PC-3 (cell line): ENCODE measurements at regions not wholly inside any gene's neighbourhood (a gene's known extent, or its start where the extent isn't known, plus 50 kb on each side); places are given as distances from the start of the nearest gene placed in this dataset.

Source experiments
- ATAC-seq: fragments of 200-7000 bp; cut with Tn5 transposase; 2 replicates; pipeline ENCODE4 v1.9.1; 2020; ENCODE audit warnings: mild to moderate bottlenecking, moderate library complexity
- BruUV-seq: library from RNA; stranded (reverse); fragments of 400-500 nt; replicated peaks from 2 replicates; lab custom pipeline; 2021; lab: Mats Ljungman, UMichigan
- CTCF ChIA-PET: fragments of 300-600 bp; sonication (Branson Sonifier 250); formaldehyde crosslinking; loops from one replicate; lab custom pipeline; 2022; ENCODE audit warnings: antibody characterized with exemption; lab: Charles Lee
- POLR2A ChIA-PET: fragments of 300-600 bp; sonication (Branson Sonifier 250); formaldehyde crosslinking; loops from one replicate; lab custom pipeline; 2022; ENCODE audit warnings: antibody characterized with exemption; ENCODE audit not compliant: unreplicated experiment; lab: Charles Lee
- DNase-seq: peaks from one replicate; pipeline ENCODE4 v3.0.0-alpha.2; 2015
- H2AFZ ChIP-seq: fragments of 300-600 bp; sonication (generic); 2 replicates; pipeline ENCODE4 v1.6.0; 2016; ENCODE audit warnings: antibody characterized with exemption, low read length
- H3F3A ChIP-seq: fragments of 300-600 bp; sonication (generic); one replicate; pipeline ENCODE4 v1.6.0; 2017; ENCODE audit warnings: antibody characterized with exemption, low read length, control low read depth, mild to moderate bottlenecking; ENCODE audit not compliant: unreplicated experiment
- H3K27ac ChIP-seq: fragments of 300-600 bp; sonication (generic); 2 replicates; pipeline ENCODE4 v1.5.1; 2016; ENCODE audit warnings: mild to moderate bottlenecking, low read length
- H3K27me3 ChIP-seq: fragments of 300-600 bp; sonication (generic); 2 replicates; pipeline ENCODE4 v1.6.1; 2016; ENCODE audit warnings: low read length, mixed read lengths
- H3K36me3 ChIP-seq: fragments of 300-600 bp; sonication (generic); 2 replicates; pipeline ENCODE4 v1.6.1; 2016; ENCODE audit warnings: low read depth, mixed run types, low read length, mixed read lengths
- H3K4me1 ChIP-seq: fragments of 300-600 bp; sonication (generic); 2 replicates; pipeline ENCODE4 v1.5.1; 2016; ENCODE audit warnings: low read length; ENCODE audit not compliant: insufficient read depth
- H3K4me2 ChIP-seq: fragments of 300-600 bp; sonication (generic); 2 replicates; pipeline ENCODE4 v1.6.0; 2016; ENCODE audit warnings: low read length
- H3K4me3 ChIP-seq: fragments of 300-600 bp; sonication (generic); 2 replicates; pipeline ENCODE4 v1.5.1; 2016; ENCODE audit warnings: mild to moderate bottlenecking, low read length, mixed read lengths
- H3K79me2 ChIP-seq: fragments of 300-600 bp; sonication (generic); 2 replicates; pipeline ENCODE4 v1.6.1; 2017; ENCODE audit warnings: low read length, mixed read lengths
- H3K9ac ChIP-seq: fragments of 300-600 bp; sonication (generic); 2 replicates; pipeline ENCODE4 v1.6.0; 2016; ENCODE audit warnings: mild to moderate bottlenecking, low read length
- H3K9me2 ChIP-seq: fragments of 300-600 bp; sonication (generic); replicated peaks from 2 replicates; pipeline ENCODE4 v1.6.1; 2016; ENCODE audit warnings: mixed run types, low read length, mixed read lengths
- H3K9me3 ChIP-seq: fragments of 300-600 bp; sonication (generic); 2 replicates; pipeline ENCODE4 v1.6.1; 2016; ENCODE audit warnings: low read length, mixed read lengths
- H4K20me1 ChIP-seq: fragments of 300-600 bp; sonication (generic); 2 replicates; pipeline ENCODE4 v1.6.1; 2016; ENCODE audit warnings: low read length, mixed read lengths
- CTCF ChIP-seq: fragments of 300-600 bp; sonication (generic); conservative IDR thresholded peaks from 2 replicates; pipeline ENCODE4 v1.5.1; 2017; ENCODE audit warnings: antibody characterized with exemption, low read depth, mild to moderate bottlenecking, low read length
- EZH2 ChIP-seq: fragments of 300-600 bp; sonication (generic); IDR thresholded peaks from one replicate; pipeline ENCODE4 v1.6.1; 2017; ENCODE audit warnings: antibody characterized with exemption, mild to moderate bottlenecking, low read length; ENCODE audit not compliant: unreplicated experiment
- EZH2phosphoT487 ChIP-seq: fragments of 300-600 bp; sonication (generic); IDR thresholded peaks from 2 replicates; pipeline ENCODE4 v1.6.1; 2018; ENCODE audit warnings: mild to moderate bottlenecking, antibody characterized with exemption, low read length, borderline replicate concordance
- intact Hi-C: fragments of 100-400 bp; cut with micrococcal nuclease; formaldehyde crosslinking; loops from 2 replicates; pipeline ENCODE4 v1.9.0; 2023

DNA sequence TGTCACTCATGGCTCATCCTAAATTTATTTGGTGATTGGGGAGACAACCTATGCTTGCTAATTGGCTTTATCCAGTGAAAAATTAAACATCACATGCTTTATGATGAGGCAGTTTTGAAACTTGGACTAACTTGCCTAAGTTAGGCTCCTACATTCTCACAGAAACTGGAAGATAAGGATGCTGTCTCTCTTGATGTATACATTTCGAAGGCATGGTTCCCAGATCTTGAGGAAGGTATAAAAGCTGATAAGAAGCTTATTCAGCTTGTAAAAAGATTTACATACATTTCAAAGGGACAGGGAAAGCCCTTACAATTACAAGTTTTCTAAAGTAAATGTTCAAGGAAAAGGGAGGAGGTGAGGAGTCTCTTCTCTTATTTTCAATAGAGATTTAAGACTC lies 561.7 kb downstream of the IPMK start:
- H3K27ac ChIP-seq, result no peak overlapping the region
- intact Hi-C loops, result no loop called here
- no peaks in the 10 kb centered on the region for H3K36me3 ChIP-seq
- ChIA-PET CTCF (no interaction called here), POLR2A (no interaction called here)
- H4K20me1 ChIP-seq, result no peaks in the 10 kb centered on the region
- no peaks in the 10 kb centered on the region for H3K27me3 ChIP-seq
- H3K9me2 ChIP-seq, result no peaks in the 10 kb centered on the region
- ATAC-seq (no peak), DNase-seq (no peak)
- no peak overlapping the region for H2AFZ ChIP-seq
- H3F3A ChIP-seq, result no peaks in the 10 kb centered on the region
- H3K4me1 ChIP-seq, result peaks cover 9% of the 10 kb centered on the region
- no peaks in the 10 kb centered on the region for H3K79me2 ChIP-seq
- H3K9me3 ChIP-seq, result no peaks in the 10 kb centered on the region
- BruUV-seq, result no TSS peak
- no peak overlapping the region for H3K9ac ChIP-seq
- no peak for TF ChIP-seq EZH2
- no peak for TF ChIP-seq EZH2phosphoT487
- no peak for TF ChIP-seq CTCF
- no peak overlapping the region for H3K4me2 ChIP-seq
- no peak overlapping the region for H3K4me3 ChIP-seq

DNA sequence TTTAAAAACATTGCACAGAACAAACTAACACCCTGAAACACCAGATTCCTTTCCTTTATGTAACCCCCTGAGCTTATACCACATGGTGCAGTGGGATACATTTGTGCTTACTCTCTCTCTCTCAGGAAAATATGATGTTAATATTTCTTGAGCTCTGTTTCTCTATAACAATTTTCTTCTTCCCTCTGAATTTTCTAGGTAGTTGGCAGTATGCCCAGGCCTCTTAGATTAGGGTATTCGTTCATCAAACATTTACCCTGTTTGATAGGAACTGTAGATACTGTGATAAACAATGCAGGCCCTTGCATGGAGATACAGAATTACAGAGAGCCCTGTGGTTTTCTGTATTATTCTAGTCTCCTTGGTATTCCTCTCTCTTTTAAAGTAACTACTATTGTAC lies 567.8 kb downstream of the IPMK start:
- no peaks in the 10 kb centered on the region for H4K20me1 ChIP-seq
- H3K36me3 ChIP-seq, result no peaks in the 10 kb centered on the region
- DNase-seq (no peak), ATAC-seq (no peak)
- TF ChIP-seq CTCF (no peak), EZH2phosphoT487 (no peak), EZH2 (no peak)
- no peaks in the 10 kb centered on the region for H3K9me2 ChIP-seq
- intact Hi-C loops, result loop anchor here (5.0 kb wide), 3 partner anchors 103 to 538 kb away; no protein-coding TSS in a partner anchor
- no peaks in the 10 kb centered on the region for H3K9me3 ChIP-seq
- H2AFZ ChIP-seq, result no peak overlapping the region
- H3F3A ChIP-seq, result no peaks in the 10 kb centered on the region
- ChIA-PET CTCF (no interaction called here), POLR2A (no interaction called here)
- no peak overlapping the region for H3K27ac ChIP-seq
- no peaks in the 10 kb centered on the region for H3K27me3 ChIP-seq
- no peak overlapping the region for H3K4me3 ChIP-seq
- no peaks in the 10 kb centered on the region for H3K79me2 ChIP-seq
- no TSS peak for BruUV-seq
- H3K4me1 ChIP-seq, result peaks cover 33% of the 10 kb centered on the region
- no peak overlapping the region for H3K4me2 ChIP-seq
- no peak overlapping the region for H3K9ac ChIP-seq

DNA sequence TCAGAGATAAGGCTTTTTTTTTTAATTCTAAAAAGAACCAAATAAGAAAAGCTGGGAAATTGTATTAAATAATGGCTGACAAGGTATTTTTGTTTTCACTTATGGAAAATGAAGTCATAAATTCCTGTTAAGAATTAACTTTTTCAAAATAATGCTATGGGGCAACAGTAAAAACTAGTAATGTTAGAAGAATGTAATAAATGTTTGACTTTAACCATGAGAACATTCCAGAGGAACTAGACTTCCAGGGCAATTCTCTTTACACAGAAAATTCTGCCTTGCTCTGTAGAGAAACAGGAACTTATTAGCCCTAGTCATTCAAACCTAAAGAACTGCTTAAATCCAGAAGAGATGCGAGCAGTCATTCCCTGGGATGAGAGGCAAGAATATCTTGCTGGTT lies 571.1 kb downstream of the IPMK start:
- CTCF ChIA-PET, result no interaction called here
- intact Hi-C loops, result loop anchor here (1.0 to 5.0 kb wide), 3 partner anchors 8 to 534 kb away; no protein-coding TSS in a partner anchor
- Histone ChIP-seq H3K36me3 (no peaks in the 10 kb centered on the region), H3K4me3 (no peak overlapping the region), H3K4me1 (peaks cover 35% of the 10 kb centered on the region), H3K27me3 (no peaks in the 10 kb centered on the region), H3K9me3 (no peaks in the 10 kb centered on the region), H3K9ac (0 out of 2 replicates have a peak overlapping the region, but pooled peaks have one; percentile 1), H3K9me2 (no peaks in the 10 kb centered on the region), H3K27ac (peak overlapping the region; percentile 63), H3F3A (no peaks in the 10 kb centered on the region), H4K20me1 (no peaks in the 10 kb centered on the region), H3K79me2 (no peaks in the 10 kb centered on the region), H3K4me2 (peak overlapping the region; percentile 54), H2AFZ (peak overlapping the region; percentile 36)
- POLR2A ChIA-PET, result no interaction called here
- TF ChIP-seq CTCF, result no peak
- peak; percentile 94 for DNase-seq
- ATAC-seq, result peak; percentile 96
- no TSS peak for BruUV-seq
